Natural killer cell treated with Interleukin-12 subunit alpha and Interleukin-12 subunit beta and Interleukin-15 and Interleukin-18, amount 100 ng/mL, for 72 hours (primary cell): ENCODE measurements at regions not wholly inside any gene's neighbourhood (a gene's known extent, or its start where the extent isn't known, plus 50 kb on each side); places are given as distances from the start of the nearest gene placed in this dataset.
A peak's percentile ranks its signal among the peaks of the same experiment; 100 is the strongest.

Source experiments
- ATAC-seq, 2 donors: fragments of 150-1000 bp; cut with Tn5 transposase in 1 of 2; sonication (Bioruptor Pico), chemical (Tn5 transposase) in 1 of 2; 2 replicates each; pipeline ENCODE4 v1.10.0; 2021
- DNase-seq: peaks from one replicate; pipeline ENCODE4 v3.0.0; 2022; ENCODE audit warnings: low spot score
- H3K27ac Mint-ChIP-seq, 2 donors: 1 replicate in 1 of 2; 2 replicates in 1 of 2; pipeline ENCODE4 v1.8.0; 2022; ENCODE audit warnings: mixed read lengths in 2 of 2, mild to moderate bottlenecking in 1 of 2, moderate library complexity in 1 of 2
- H3K27me3 Mint-ChIP-seq, 2 donors: 1 replicate in 1 of 2; 2 replicates in 1 of 2; pipeline ENCODE4 v1.8.0; 2022; ENCODE audit warnings: mixed read lengths in 2 of 2
- H3K36me3 Mint-ChIP-seq: one replicate; pipeline ENCODE4 v1.8.0; 2022; ENCODE audit warnings: mixed read lengths
- H3K4me1 Mint-ChIP-seq, 2 donors: 1 replicate in 1 of 2; 2 replicates in 1 of 2; pipeline ENCODE4 v1.8.0; 2022; ENCODE audit warnings: low read depth in 2 of 2, mixed read lengths in 2 of 2, mild to moderate bottlenecking in 1 of 2
- H3K4me3 Mint-ChIP-seq: one replicate; pipeline ENCODE4 v1.8.0; 2022; ENCODE audit warnings: mixed read lengths
- H3K9me3 Mint-ChIP-seq: 2 replicates; pipeline ENCODE4 v1.8.0; 2022; ENCODE audit warnings: mixed read lengths

- H3K4me3 Mint-ChIP-seq: no peak overlapping the region
- H3K27me3 Mint-ChIP-seq: peaks cover 0 to 6% of the 10 kb centered on the region in 2 donors
- ATAC-seq (no peak), DNase-seq (no peak)
- peaks cover 13% of the 10 kb centered on the region for H3K9me3 Mint-ChIP-seq
- H3K27ac Mint-ChIP-seq: no peak overlapping the region
- H3K4me1 Mint-ChIP-seq: peaks cover 0 to 5% of the 10 kb centered on the region in 2 donors
- H3K36me3 Mint-ChIP-seq: peaks cover 11% of the 10 kb centered on the region
Observed at GRCh38 chr18:25621144-25621543, 269.2 kb upstream of the ZNF521 start.

- peaks cover 4% of the 10 kb centered on the region for H3K36me3 Mint-ChIP-seq
- H3K4me1 Mint-ChIP-seq: no peaks in the 10 kb centered on the region
- no peak overlapping the region for H3K4me3 Mint-ChIP-seq
- DNase-seq (no peak), ATAC-seq (no peak)
- H3K27ac Mint-ChIP-seq: no peak overlapping the region
- H3K27me3 Mint-ChIP-seq: peaks cover 0 to 10% of the 10 kb centered on the region in 2 donors
- H3K9me3 Mint-ChIP-seq: no peaks in the 10 kb centered on the region
Observed at GRCh38 chr18:25614168-25614567, 262.2 kb upstream of the ZNF521 start.

GRCh38 chr18:25612466-25612865 is 260.5 kb upstream of the ZNF521 start:
- ATAC-seq (no peak), DNase-seq (no peak)
- Mint-ChIP-seq H3K27ac (no peak overlapping the region), H3K4me1 (no peaks in the 10 kb centered on the region), H3K36me3 (peaks cover 4% of the 10 kb centered on the region), H3K9me3 (no peaks in the 10 kb centered on the region), H3K4me3 (no peak overlapping the region), H3K27me3 (peaks cover 0 to 10% of the 10 kb centered on the region in 2 donors)

- no peak overlapping the region for H3K27ac Mint-ChIP-seq
Observed at GRCh38 chr18:25608091-25608490, 256.1 kb upstream of the ZNF521 start.

GRCh38 chr18:25604894-25605597 is 253.1 kb upstream of the ZNF521 start:
- Mint-ChIP-seq H3K4me3 (no peak overlapping the region), H3K36me3 (peaks cover 4% of the 10 kb centered on the region), H3K27ac (no peak overlapping the region), H3K4me1 (peaks cover 0 to 10% of the 10 kb centered on the region in 2 donors), H3K9me3 (no peaks in the 10 kb centered on the region), H3K27me3 (peaks cover 11 to 20% of the 10 kb centered on the region in 2 donors)
- ATAC-seq: peak in 1 of 2 donors; percentile 60
- no peak for DNase-seq

More at GRCh38 chr18:25608091-25608490, 256.1 kb upstream of the ZNF521 start:
- H3K9me3 Mint-ChIP-seq: no peaks in the 10 kb centered on the region
- peaks cover 4% of the 10 kb centered on the region for H3K36me3 Mint-ChIP-seq
- no peak for DNase-seq
- peaks cover 0 to 4% of the 10 kb centered on the region in 2 donors for H3K4me1 Mint-ChIP-seq
- H3K4me3 Mint-ChIP-seq: no peak overlapping the region
- no peak for ATAC-seq
- no peaks in the 10 kb centered on the region for H3K27me3 Mint-ChIP-seq

DNA sequence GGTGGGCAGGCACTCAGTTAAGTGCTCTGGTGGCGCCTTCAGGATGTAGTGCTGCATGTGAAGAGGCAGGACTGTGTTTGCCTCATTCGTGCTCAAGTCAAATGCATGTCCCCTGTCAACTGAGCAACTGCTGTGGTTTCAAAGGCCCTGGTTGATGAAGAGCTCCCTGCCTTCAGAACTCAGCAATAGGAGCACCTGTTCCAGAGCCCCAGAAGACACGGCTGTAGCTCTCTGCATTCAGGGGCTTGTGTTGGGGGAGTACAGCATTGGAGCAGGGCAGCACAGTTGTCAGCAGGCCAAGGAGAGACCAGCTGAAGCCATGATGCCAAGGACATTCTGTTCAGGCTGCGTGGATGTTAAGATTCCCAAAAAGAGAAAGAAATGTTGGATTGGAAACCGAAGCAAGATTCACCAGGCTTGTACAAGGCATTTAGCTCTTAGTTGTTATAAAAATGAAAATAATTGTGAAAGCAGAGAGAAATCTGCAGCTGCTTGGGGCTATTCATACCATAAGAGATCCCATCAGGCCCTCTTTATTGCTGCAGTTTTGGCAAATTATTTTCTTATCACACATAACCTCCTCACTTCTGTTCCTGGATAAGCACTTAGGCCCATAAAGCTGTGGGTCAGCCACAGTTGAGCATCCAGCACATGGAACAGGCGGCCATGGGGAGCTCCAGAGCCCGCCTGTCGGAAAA is 252.4 kb upstream of the ZNF521 start:
- no peak for ATAC-seq
- DNase-seq: no peak
- Mint-ChIP-seq H3K4me3 (no peak overlapping the region), H3K36me3 (peaks cover under 1% of the 10 kb centered on the region), H3K27me3 (peaks cover 11 to 20% of the 10 kb centered on the region in 2 donors), H3K27ac (no peak overlapping the region), H3K4me1 (peaks cover 5 to 10% of the 10 kb centered on the region in 2 donors), H3K9me3 (no peaks in the 10 kb centered on the region)

DNA sequence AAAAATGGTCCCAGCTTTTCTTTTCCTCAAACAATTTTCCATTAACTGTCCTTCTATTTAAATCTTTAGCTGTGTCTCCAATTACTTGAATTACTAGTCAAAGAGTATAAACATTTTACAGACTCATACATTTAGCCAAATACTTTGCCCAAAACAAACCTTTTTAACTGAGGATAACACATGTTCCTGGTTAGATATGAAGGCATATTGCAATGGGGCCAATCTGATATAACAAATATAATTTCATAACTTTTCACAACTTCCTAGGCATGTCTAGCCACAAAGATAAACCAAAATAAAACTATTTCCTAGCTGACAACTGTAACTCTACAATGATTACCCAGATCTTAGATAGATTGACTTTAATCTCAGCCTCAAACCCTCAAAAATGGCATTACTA is 247.5 kb upstream of the ZNF521 start:
- H3K27me3 Mint-ChIP-seq: peaks cover 11 to 20% of the 10 kb centered on the region in 2 donors
- H3K4me1 Mint-ChIP-seq: peaks cover 5 to 6% of the 10 kb centered on the region in 2 donors
- no peaks in the 10 kb centered on the region for H3K36me3 Mint-ChIP-seq
- DNase-seq (no peak), ATAC-seq (no peak)
- no peak overlapping the region for H3K4me3 Mint-ChIP-seq
- H3K27ac Mint-ChIP-seq: no peak overlapping the region
- no peaks in the 10 kb centered on the region for H3K9me3 Mint-ChIP-seq

GRCh38 chr18:25597476-25597875 is 245.5 kb upstream of the ZNF521 start:
- Mint-ChIP-seq H3K9me3 (no peaks in the 10 kb centered on the region), H3K27me3 (peaks cover 8 to 16% of the 10 kb centered on the region in 2 donors), H3K36me3 (no peaks in the 10 kb centered on the region), H3K4me3 (no peak overlapping the region), H3K4me1 (peaks cover 5 to 6% of the 10 kb centered on the region in 2 donors), H3K27ac (no peak overlapping the region)
- ATAC-seq (no peak), DNase-seq (no peak)

DNA sequence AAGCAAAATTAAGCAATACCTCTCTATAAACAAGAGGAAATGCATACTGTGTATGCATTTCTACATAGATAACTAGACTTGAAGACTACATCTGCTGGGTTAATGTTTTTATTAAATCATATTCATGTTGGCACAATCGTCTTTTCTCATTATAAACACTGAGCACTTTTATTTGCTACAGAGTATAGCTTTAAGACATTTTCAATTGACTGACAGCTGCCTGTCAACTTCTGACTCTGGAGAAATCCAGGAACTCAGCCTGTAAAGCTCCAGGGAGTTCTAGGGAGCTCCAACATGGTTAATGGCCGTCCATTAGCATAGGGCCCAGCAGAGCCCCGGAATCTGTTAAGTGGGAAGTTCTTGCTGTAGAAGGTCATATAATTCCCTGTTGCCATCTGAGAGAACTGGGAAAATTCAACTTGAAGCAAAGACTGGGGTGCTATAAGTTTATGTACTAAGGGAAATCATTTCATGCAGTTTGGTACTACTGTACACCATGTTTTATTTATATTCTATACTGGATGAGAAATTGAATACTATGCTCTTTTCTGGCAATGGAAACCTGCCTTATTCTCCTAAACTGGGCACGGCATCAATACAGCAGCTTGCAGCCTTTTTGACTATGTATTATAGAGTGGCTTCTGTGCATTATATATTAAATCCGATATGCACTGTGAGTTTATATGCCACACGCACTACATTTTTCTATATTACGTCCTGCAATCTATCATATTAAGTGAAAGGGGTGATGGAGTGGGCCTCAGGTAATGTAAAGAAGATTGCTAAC is 243.5 kb upstream of the ZNF521 start:
- Mint-ChIP-seq H3K27me3 (no peaks in the 10 kb centered on the region), H3K27ac (no peak overlapping the region), H3K4me1 (peaks cover 0 to 6% of the 10 kb centered on the region in 2 donors), H3K9me3 (no peaks in the 10 kb centered on the region), H3K36me3 (no peaks in the 10 kb centered on the region), H3K4me3 (no peak overlapping the region)
- DNase-seq (no peak), ATAC-seq (no peak)

GRCh38 chr18:25594351-25594750 is 242.4 kb upstream of the ZNF521 start:
- DNase-seq (no peak), ATAC-seq (no peak)
- Mint-ChIP-seq H3K4me1 (peaks cover 0 to under 1% of the 10 kb centered on the region in 2 donors), H3K27me3 (no peaks in the 10 kb centered on the region), H3K36me3 (no peaks in the 10 kb centered on the region), H3K27ac (no peak overlapping the region), H3K4me3 (no peak overlapping the region), H3K9me3 (no peaks in the 10 kb centered on the region)

- DNase-seq (no peak), ATAC-seq (no peak)
- Mint-ChIP-seq H3K36me3 (no peaks in the 10 kb centered on the region), H3K4me1 (no peaks in the 10 kb centered on the region), H3K27me3 (peaks cover 0 to 2% of the 10 kb centered on the region in 2 donors), H3K27ac (no peak overlapping the region), H3K4me3 (no peak overlapping the region), H3K9me3 (peaks cover 6% of the 10 kb centered on the region)
Observed at GRCh38 chr18:25592804-25593360, 240.9 kb upstream of the ZNF521 start.

DNA sequence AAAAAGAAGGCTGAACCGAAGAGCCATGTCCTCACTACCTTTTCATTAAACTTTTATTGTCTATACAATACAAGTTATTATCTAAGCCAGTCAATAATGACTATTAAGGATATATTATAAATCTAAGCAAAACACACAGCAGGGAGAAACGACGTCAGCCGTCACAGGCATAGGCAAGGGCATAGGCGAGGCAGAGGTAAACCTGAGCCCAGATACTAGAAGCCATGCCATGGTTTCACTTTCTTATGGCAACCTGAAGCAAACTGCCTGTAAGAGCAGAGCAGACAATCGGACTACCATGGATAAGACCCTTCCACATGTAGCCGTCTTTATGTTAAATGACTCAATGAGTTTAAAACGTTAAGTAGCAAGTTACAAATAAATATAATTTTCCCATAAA is 238.5 kb upstream of the ZNF521 start:
- DNase-seq: no peak
- H3K36me3 Mint-ChIP-seq: no peaks in the 10 kb centered on the region
- no peak overlapping the region for H3K27ac Mint-ChIP-seq
- no peaks in the 10 kb centered on the region for H3K4me1 Mint-ChIP-seq
- no peak for ATAC-seq
- H3K9me3 Mint-ChIP-seq: peaks cover 8% of the 10 kb centered on the region
- H3K27me3 Mint-ChIP-seq: peaks cover 0 to 2% of the 10 kb centered on the region in 2 donors
- no peak overlapping the region for H3K4me3 Mint-ChIP-seq

GRCh38 chr18:25587545-25587944 is 235.6 kb upstream of the ZNF521 start:
- H3K36me3 Mint-ChIP-seq: no peaks in the 10 kb centered on the region
- H3K9me3 Mint-ChIP-seq: peaks cover 8% of the 10 kb centered on the region
- no peaks in the 10 kb centered on the region for H3K4me1 Mint-ChIP-seq
- no peak overlapping the region for H3K27ac Mint-ChIP-seq
- no peak overlapping the region for H3K4me3 Mint-ChIP-seq
- H3K27me3 Mint-ChIP-seq: peaks cover 0 to 2% of the 10 kb centered on the region in 2 donors
- no peak for DNase-seq
- no peak for ATAC-seq
